Neural cell (in vitro differentiated cells): ENCODE measurements at regions not wholly inside any gene's neighbourhood (a gene's known extent, or its start where the extent isn't known, plus 50 kb on each side); places are given as distances from the start of the nearest gene placed in this dataset.

Experiments used
- H2AFZ ChIP-seq: fragments of 200-600, 300-800 bp; sonication (generic), shearing (Covaris generic); 2 replicates; pipeline ENCODE4 v1.6.0; 2014; ENCODE audit warnings: low read depth, mild to moderate bottlenecking, antibody characterized with exemption, low read length, moderate library complexity
- H3F3A ChIP-seq: fragments of 200-600 bp; shearing (Covaris generic); 2 replicates; pipeline ENCODE4 v1.6.1; 2016; ENCODE audit warnings: mild to moderate bottlenecking, moderate library complexity, mixed read lengths, antibody characterized with exemption, low read length; ENCODE audit not compliant: insufficient read depth, poor library complexity, severe bottlenecking
- H3K27ac ChIP-seq: fragments of 200-600, 300-800 bp; sonication (generic), shearing (Covaris generic); 2 replicates; pipeline ENCODE4 v1.5.1; 2014; ENCODE audit warnings: mild to moderate bottlenecking, low read length, moderate library complexity
- H3K27me3 ChIP-seq: fragments of 300-800, 200-600 bp; sonication (generic), shearing (Covaris generic); 2 replicates; pipeline ENCODE4 v1.6.0; 2014; ENCODE audit warnings: mild to moderate bottlenecking, low read depth, low read length, moderate library complexity; ENCODE audit not compliant: insufficient read depth
- H3K36me3 ChIP-seq: fragments of 300-800, 200-600 bp; sonication (generic), shearing (Covaris generic); 2 replicates; pipeline ENCODE4 v1.5.1; 2014; ENCODE audit warnings: mild to moderate bottlenecking, antibody characterized with exemption, low read length, moderate library complexity; ENCODE audit not compliant: insufficient read depth
- H3K4me2 ChIP-seq: fragments of 300-800, 200-600 bp; sonication (generic), shearing (Covaris generic); 2 replicates; pipeline ENCODE4 v1.6.0; 2014; ENCODE audit warnings: mild to moderate bottlenecking, low read length
- H3K4me3 ChIP-seq: fragments of 300-800, 200-600 bp; sonication (generic), shearing (Covaris generic); 2 replicates; pipeline ENCODE4 v1.5.1; 2014; ENCODE audit warnings: mild to moderate bottlenecking, low read length, moderate library complexity
- H3K79me2 ChIP-seq: fragments of 200-600 bp; shearing (Covaris generic); replicated peaks from 2 replicates; pipeline ENCODE4 v1.6.0; 2014; ENCODE audit warnings: mild to moderate bottlenecking, low read length, moderate library complexity; ENCODE audit not compliant: insufficient read depth
- H3K9ac ChIP-seq: fragments of 300-800, 200-600 bp; sonication (generic), shearing (Covaris generic); 2 replicates; pipeline ENCODE4 v1.6.1; 2016; ENCODE audit warnings: mild to moderate bottlenecking, low read length, mixed read lengths
- H3K9me2 ChIP-seq: fragments of 200-600 bp; shearing (Covaris generic); 2 replicates; pipeline ENCODE4 v1.6.1; 2016; ENCODE audit warnings: mild to moderate bottlenecking, low read length, mixed read lengths; ENCODE audit not compliant: insufficient read depth
- H3K9me3 ChIP-seq: fragments of 200-600, 300-800 bp; sonication (generic), shearing (Covaris generic); 2 replicates; pipeline ENCODE4 v1.6.1; 2016; ENCODE audit warnings: mild to moderate bottlenecking, mixed run types, low read length, moderate library complexity, mixed read lengths
- H4K20me1 ChIP-seq: fragments of 200-600 bp; shearing (Covaris generic); 2 replicates; pipeline ENCODE4 v1.6.1; 2016; ENCODE audit warnings: mild to moderate bottlenecking, mixed run types; ENCODE audit not compliant: insufficient read depth
- EP300 ChIP-seq: fragments of 450-650 bp; conservative IDR thresholded peaks from 2 replicates; pipeline ENCODE4 v1.6.1; 2014; ENCODE audit warnings: antibody characterized with exemption, mild to moderate bottlenecking, moderate library complexity; ENCODE audit not compliant: poor library complexity, severe bottlenecking
- EZH2 ChIP-seq: fragments of 200-600, 300-800 bp; shearing (Covaris generic), sonication (generic); IDR thresholded peaks from 2 replicates; pipeline ENCODE4 v1.6.1; 2014; ENCODE audit warnings: antibody characterized with exemption, low read length, borderline replicate concordance, mild to moderate bottlenecking; ENCODE audit not compliant: insufficient read depth, poor library complexity, severe bottlenecking
- MXI1 ChIP-seq: fragments of 450-650 bp; conservative IDR thresholded peaks from 2 replicates; pipeline ENCODE4 v1.6.1; 2014; ENCODE audit warnings: antibody characterized with exemption, mild to moderate bottlenecking; ENCODE audit not compliant: poor library complexity, severe bottlenecking
- POLR2AphosphoS5 ChIP-seq: IDR thresholded peaks from 2 replicates; pipeline ENCODE4 v1.6.1; 2012
- RAD21 ChIP-seq: fragments of 450-650 bp; conservative IDR thresholded peaks from 2 replicates; pipeline ENCODE4 v1.6.1; 2014; ENCODE audit warnings: antibody characterized with exemption, mild to moderate bottlenecking, moderate library complexity
- REST ChIP-seq: IDR thresholded peaks from 2 replicates; pipeline ENCODE4 v1.6.1; 2012; ENCODE audit warnings: borderline replicate concordance
- SMC3 ChIP-seq: fragments of 450-650 bp; conservative IDR thresholded peaks from 2 replicates; pipeline ENCODE4 v1.6.1; 2014; ENCODE audit warnings: antibody characterized with exemption, mild to moderate bottlenecking, moderate library complexity; ENCODE audit not compliant: poor library complexity
- TAF1 ChIP-seq: IDR thresholded peaks from 2 replicates; pipeline ENCODE4 v1.6.1; 2012; ENCODE audit warnings: low read depth
- TF ChIP-seq, protein P1 (sequence below): fragments of 450-650 bp; IDR thresholded peaks from 2 replicates; pipeline ENCODE4 v1.5.1; 2014; ENCODE audit warnings: antibody characterized with exemption, mild to moderate bottlenecking, moderate library complexity; ENCODE audit not compliant: poor library complexity, severe bottlenecking

DNA sequence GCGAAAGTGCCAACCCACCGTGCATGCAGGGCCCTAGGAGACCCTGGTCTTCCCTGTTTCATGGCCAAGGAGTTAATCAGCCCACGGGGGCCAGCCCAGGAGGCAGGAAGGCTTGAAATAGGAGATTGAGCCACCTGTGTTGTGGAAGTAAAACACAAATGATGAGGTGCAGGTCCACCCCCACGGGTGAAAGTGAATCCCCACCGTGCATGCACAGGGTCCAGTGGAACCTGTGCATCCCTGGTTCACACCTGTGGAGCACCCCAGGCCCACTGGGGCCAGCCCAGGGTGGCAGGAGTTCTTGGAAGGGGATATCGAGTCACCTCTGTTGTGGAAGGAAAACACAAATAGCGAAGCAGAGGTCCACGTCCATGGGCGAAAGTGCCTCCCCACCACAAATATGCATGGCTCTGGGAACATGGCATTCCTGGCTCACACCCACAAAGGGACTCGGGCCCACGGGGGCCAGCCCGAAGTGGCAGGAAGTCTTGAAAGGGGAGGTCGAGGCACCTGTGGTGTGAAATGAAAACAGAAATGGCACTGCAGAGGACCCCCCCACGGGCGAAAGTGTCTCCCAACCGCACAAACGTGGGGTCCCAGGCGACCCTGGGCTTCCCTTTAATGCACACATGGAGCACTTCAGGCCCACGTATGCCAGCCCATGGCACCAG lies 381.5 kb downstream of the ALG10 start:
- no peak for TF ChIP-seq POLR2AphosphoS5
- TF ChIP-seq, protein P1, sequence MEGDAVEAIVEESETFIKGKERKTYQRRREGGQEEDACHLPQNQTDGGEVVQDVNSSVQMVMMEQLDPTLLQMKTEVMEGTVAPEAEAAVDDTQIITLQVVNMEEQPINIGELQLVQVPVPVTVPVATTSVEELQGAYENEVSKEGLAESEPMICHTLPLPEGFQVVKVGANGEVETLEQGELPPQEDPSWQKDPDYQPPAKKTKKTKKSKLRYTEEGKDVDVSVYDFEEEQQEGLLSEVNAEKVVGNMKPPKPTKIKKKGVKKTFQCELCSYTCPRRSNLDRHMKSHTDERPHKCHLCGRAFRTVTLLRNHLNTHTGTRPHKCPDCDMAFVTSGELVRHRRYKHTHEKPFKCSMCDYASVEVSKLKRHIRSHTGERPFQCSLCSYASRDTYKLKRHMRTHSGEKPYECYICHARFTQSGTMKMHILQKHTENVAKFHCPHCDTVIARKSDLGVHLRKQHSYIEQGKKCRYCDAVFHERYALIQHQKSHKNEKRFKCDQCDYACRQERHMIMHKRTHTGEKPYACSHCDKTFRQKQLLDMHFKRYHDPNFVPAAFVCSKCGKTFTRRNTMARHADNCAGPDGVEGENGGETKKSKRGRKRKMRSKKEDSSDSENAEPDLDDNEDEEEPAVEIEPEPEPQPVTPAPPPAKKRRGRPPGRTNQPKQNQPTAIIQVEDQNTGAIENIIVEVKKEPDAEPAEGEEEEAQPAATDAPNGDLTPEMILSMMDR: no peak
- TF ChIP-seq EP300: no peak
- TF ChIP-seq EZH2: no peak
- no peak for TF ChIP-seq SMC3
- H4K20me1 ChIP-seq: no peaks in the 10 kb centered on the region
- no peaks in the 10 kb centered on the region for H3K36me3 ChIP-seq
- no peak overlapping the region for H3K9ac ChIP-seq
- no peaks in the 10 kb centered on the region for H3F3A ChIP-seq
- H3K79me2 ChIP-seq: no peaks in the 10 kb centered on the region
- H3K9me3 ChIP-seq: peaks cover 24% of the 10 kb centered on the region
- H3K27ac ChIP-seq: no peak overlapping the region
- no peaks in the 10 kb centered on the region for H3K9me2 ChIP-seq
- no peak overlapping the region for H3K4me2 ChIP-seq
- no peak overlapping the region for H2AFZ ChIP-seq
- no peak overlapping the region for H3K4me3 ChIP-seq
- no peaks in the 10 kb centered on the region for H3K27me3 ChIP-seq

GRCh38 chr12:34404377-34405285 lies 382.3 kb downstream of the ALG10 start:
- H3F3A ChIP-seq: no peaks in the 10 kb centered on the region
- H3K79me2 ChIP-seq: no peaks in the 10 kb centered on the region
- no peaks in the 10 kb centered on the region for H3K9me2 ChIP-seq
- no peak overlapping the region for H3K4me2 ChIP-seq
- no peak overlapping the region for H3K4me3 ChIP-seq
- no peaks in the 10 kb centered on the region for H3K27me3 ChIP-seq
- H3K36me3 ChIP-seq: no peaks in the 10 kb centered on the region
- no peak overlapping the region for H3K27ac ChIP-seq
- no peak for TF ChIP-seq TAF1
- no peak for TF ChIP-seq MXI1
- TF ChIP-seq, protein P1: no peak
- TF ChIP-seq SMC3: no peak
- no peak for TF ChIP-seq RAD21
- TF ChIP-seq REST: no peak
- TF ChIP-seq EZH2: no peak
- TF ChIP-seq EP300: no peak
- H4K20me1 ChIP-seq: no peaks in the 10 kb centered on the region
- no peak overlapping the region for H2AFZ ChIP-seq
- H3K9ac ChIP-seq: no peak overlapping the region
- H3K9me3 ChIP-seq: peaks cover 24% of the 10 kb centered on the region
